Activated naive CD8-positive, alpha-beta T cell (primary cell): ENCODE measurements at regions not wholly inside any gene's neighbourhood (a gene's known extent, or its start where the extent isn't known, plus 50 kb on each side); places are given as distances from the start of the nearest gene placed in this dataset.
"Not testable (repeated sequence)": the region's sequence is repeated elsewhere in the genome, so short reads cannot be mapped to it uniquely, and the experiment has no call there.

Experiments
- H3K27ac Mint-ChIP-seq: one replicate; pipeline ENCODE4 v1.8.0; 2021; ENCODE audit warnings: mixed read lengths
- H3K27me3 Mint-ChIP-seq: one replicate; pipeline ENCODE4 v1.8.0; 2021; ENCODE audit warnings: mixed read lengths
- H3K36me3 Mint-ChIP-seq: one replicate; pipeline ENCODE4 v1.8.0; 2021; ENCODE audit warnings: mixed read lengths
- H3K4me1 Mint-ChIP-seq: one replicate; pipeline ENCODE4 v1.8.0; 2021; ENCODE audit warnings: low read depth, mixed read lengths
- H3K4me3 Mint-ChIP-seq: one replicate; pipeline ENCODE4 v1.8.0; 2021; ENCODE audit warnings: mild to moderate bottlenecking, mixed read lengths
- H3K9me3 Mint-ChIP-seq: one replicate; pipeline ENCODE4 v1.8.0; 2021; ENCODE audit warnings: low read depth, mixed read lengths

- H3K27me3 Mint-ChIP-seq, H3K36me3 Mint-ChIP-seq, H3K27ac Mint-ChIP-seq, H3K9me3 Mint-ChIP-seq, H3K4me3 Mint-ChIP-seq: not testable (repeated sequence)
- peaks cover 15% of the 10 kb centered on the region for H3K4me1 Mint-ChIP-seq
Observed at GRCh38 chr7:6992133-6992532, 166.1 kb upstream of the CCZ1B start.

DNA sequence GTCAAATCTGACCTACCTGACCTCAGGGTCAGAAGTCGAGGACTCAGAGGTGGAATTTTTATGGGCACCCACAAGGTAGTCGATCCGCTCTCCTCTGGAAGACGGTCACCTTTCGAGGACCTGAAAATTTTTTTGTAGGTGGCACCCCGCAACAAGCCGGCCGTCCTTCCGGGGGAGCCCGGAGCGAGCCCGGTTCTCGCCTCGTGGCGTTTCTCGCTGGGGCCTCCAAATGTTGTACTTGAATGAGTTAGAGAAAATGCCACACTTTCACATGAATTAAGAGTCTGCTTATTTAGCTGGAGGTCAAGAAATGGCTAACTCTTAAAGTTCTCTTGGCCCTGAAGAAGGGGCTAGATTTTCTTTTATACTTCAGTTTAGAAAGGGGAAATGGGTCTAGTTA lies 169.0 kb upstream of the CCZ1B start:
- not testable (repeated sequence) for H3K36me3 Mint-ChIP-seq, H3K9me3 Mint-ChIP-seq, H3K27me3 Mint-ChIP-seq, H3K27ac Mint-ChIP-seq, H3K4me3 Mint-ChIP-seq
- H3K4me1 Mint-ChIP-seq = peaks cover 15% of the 10 kb centered on the region

DNA sequence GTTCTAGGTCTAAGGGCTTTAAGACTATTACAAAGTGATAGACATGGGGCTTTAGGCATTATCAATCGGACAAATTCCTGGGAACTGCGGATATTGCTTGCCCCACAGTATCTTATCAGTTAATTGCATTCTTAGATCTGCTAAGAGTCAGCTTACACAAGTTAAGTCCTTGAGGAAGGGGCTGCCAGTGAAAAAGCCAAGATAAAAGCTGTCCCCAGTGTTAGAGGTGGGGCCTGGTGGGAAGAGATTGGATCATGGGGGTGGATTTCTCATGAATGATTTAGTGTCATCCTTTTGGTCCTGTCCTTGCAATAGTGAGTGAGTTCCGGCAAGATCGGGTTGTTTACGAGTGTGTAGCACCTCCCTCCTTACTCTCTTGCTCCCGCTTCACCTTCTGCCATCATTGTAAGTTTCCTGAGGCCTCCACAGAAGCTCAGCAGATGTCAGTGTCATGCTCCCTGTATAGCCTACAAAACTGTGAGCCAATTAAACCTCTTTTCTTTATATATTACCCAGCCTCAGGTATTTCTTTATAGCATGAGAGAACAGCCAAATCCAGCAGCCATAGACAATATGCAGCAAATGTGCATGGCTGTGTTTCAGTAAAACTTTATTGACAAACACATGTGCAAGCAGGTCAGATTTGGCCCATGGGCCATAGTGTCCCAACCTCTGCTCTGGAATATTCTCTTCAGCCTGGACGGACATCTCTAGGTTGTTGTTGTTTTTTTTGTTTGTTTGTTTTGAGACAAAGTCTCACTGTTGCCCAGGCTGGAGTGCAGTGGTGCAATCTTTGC lies 169.6 kb upstream of the CCZ1B start:
- H3K27me3 Mint-ChIP-seq, H3K36me3 Mint-ChIP-seq, H3K9me3 Mint-ChIP-seq, H3K4me3 Mint-ChIP-seq, H3K27ac Mint-ChIP-seq: not testable (repeated sequence)
- H3K4me1 Mint-ChIP-seq = peaks cover 11% of the 10 kb centered on the region

DNA sequence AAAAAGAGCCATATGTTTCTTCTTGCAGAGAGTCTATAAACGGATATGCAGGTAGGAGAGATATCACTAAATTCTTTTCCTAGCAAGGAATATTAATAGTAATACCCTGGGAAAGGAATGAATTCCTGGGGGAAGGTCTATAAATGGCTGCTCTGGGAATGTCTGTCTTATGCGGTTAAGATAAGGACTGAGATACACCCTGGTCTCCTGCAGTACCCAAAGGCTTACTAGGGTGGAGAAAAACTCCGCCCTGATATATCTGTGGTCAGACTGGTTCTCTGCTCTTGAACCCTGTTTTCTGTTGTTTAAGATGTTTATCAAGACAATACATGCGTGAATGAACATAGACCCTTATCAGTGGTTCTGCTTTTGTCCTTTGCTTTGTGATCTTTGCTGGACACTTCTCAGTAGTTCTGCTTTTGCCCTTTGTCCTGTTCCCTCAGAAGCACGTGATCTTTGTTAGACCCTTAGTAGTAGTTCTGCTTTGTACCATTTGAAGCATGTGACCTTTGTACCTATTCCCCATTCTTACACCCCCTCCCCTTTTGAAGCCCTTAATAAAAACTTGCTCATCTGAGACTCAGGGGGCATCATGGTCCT lies 173.1 kb upstream of the CCZ1B start:
- H3K4me1 Mint-ChIP-seq, H3K4me3 Mint-ChIP-seq, H3K9me3 Mint-ChIP-seq: not testable (repeated sequence)

DNA sequence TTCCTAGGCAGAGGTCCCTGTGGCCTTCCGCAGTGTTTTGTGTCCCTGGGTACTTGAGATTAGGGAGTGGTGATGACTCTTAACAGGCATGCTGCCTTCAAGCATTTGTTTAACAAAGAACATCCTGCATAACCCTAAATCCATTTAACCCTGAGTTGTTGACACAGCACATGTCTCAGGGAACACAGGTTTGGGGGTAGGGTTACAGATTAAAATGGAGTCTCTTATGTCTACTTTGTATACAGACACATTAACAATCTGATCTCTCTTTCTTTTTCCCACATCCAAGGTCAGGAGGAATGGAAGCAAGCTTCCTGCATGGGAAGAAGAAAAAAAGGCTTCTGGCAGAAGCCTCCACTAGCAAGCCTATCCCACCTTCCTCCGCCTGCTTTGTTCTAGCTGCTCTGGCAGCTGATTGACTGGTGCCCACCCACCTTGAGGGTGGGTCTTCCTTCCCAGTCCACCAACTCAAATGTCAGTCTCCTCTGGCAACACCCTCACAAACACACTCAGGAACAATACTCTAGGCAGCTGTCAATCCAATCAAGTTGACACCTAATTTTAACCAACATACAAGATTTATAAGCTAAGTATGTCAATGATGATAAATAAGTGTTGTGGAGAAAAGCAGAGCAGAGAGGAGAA lies 176.5 kb upstream of the CCZ1B start:
- Mint-ChIP-seq H3K27ac (no peak overlapping the region), H3K9me3 (no peaks in the 10 kb centered on the region), H3K27me3 (peaks cover 5% of the 10 kb centered on the region), H3K4me3 (no peak overlapping the region), H3K4me1 (no peaks in the 10 kb centered on the region), H3K36me3 (peaks cover 7% of the 10 kb centered on the region)

More for the DNA sequence above, 173.1 kb upstream of the CCZ1B start:
- not testable (repeated sequence) for H3K27ac Mint-ChIP-seq, H3K27me3 Mint-ChIP-seq, H3K36me3 Mint-ChIP-seq

GRCh38 chr7:7005303-7005702 lies 177.0 kb upstream of the C1GALT1 start:
- no peaks in the 10 kb centered on the region for H3K4me1 Mint-ChIP-seq
- peaks cover 5% of the 10 kb centered on the region for H3K27me3 Mint-ChIP-seq
- H3K4me3 Mint-ChIP-seq = no peak overlapping the region
- H3K27ac Mint-ChIP-seq = no peak overlapping the region
- H3K9me3 Mint-ChIP-seq = no peaks in the 10 kb centered on the region
- no peaks in the 10 kb centered on the region for H3K36me3 Mint-ChIP-seq

DNA sequence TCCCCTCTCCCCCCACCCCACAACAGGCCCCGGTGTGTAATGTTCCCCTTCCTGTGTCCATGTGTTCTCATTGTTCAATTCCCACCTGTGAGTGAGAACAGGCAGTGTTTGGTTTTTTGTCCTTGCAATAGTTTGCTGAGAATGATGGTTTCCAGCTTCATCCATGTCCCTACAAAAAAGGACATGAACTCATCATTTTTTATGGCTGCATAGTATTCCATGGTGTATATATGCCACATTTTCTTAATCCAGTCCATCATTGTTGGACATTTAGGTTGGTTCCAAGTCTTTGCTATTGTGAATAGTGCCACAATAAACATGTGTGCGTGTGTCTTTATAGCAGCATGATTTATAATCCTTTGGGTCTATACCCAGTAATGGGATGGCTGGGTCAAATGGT lies 176.4 kb upstream of the C1GALT1 start:
- not testable (repeated sequence) for H3K27me3 Mint-ChIP-seq, H3K4me1 Mint-ChIP-seq, H3K4me3 Mint-ChIP-seq, H3K36me3 Mint-ChIP-seq, H3K27ac Mint-ChIP-seq, H3K9me3 Mint-ChIP-seq

GRCh38 chr7:7011241-7011640 lies 171.1 kb upstream of the C1GALT1 start:
- not testable (repeated sequence) for H3K9me3 Mint-ChIP-seq, H3K27me3 Mint-ChIP-seq, H3K4me1 Mint-ChIP-seq, H3K36me3 Mint-ChIP-seq, H3K4me3 Mint-ChIP-seq, H3K27ac Mint-ChIP-seq

GRCh38 chr7:7011751-7012150 lies 170.6 kb upstream of the C1GALT1 start:
- not testable (repeated sequence) for H3K27me3 Mint-ChIP-seq, H3K27ac Mint-ChIP-seq, H3K36me3 Mint-ChIP-seq, H3K4me3 Mint-ChIP-seq, H3K9me3 Mint-ChIP-seq, H3K4me1 Mint-ChIP-seq

DNA sequence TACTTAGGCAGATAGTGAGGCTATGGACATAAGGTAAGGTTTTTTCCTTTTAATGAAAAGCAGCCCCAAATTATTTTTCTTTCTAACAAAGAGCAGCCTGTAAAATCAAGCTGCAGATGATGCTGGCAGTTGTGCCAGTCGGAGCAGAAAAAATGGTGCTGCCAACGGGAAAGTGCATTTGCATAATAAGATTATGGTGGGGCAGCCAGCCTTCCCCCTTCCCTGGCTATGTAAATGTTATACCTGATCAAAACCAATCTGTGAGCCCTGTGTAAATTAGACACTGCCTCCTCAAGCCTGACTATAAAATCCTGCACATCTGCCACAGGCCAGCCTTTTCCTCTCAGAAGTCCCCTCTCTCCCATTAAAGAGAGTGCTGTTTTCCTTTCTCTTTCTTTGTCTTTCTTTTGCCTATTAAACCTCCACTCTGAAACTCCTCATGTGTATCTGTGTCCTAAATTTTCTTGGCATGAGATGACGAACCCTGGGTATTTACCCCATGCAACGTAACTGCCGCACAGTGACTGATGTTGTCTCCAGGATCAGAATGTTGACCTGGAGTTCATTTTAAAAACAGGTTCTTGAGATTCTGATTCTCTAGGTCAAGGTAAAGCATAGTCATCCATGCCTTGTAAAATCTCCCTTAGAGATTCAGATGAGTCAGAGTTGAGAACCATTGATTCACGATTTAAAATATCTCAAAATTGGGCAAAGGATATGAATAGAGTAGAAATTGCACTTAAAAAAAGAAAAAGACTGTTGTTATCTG lies 167.3 kb upstream of the C1GALT1 start:
- H3K36me3 Mint-ChIP-seq = no peaks in the 10 kb centered on the region
- H3K9me3 Mint-ChIP-seq = no peaks in the 10 kb centered on the region
- H3K27me3 Mint-ChIP-seq = peaks cover 9% of the 10 kb centered on the region
- no peaks in the 10 kb centered on the region for H3K4me1 Mint-ChIP-seq
- no peak overlapping the region for H3K27ac Mint-ChIP-seq
- H3K4me3 Mint-ChIP-seq = no peak overlapping the region

GRCh38 chr7:7017707-7018280 lies 164.6 kb upstream of the C1GALT1 start:
- Mint-ChIP-seq H3K27me3 (peaks cover 5% of the 10 kb centered on the region), H3K4me1 (no peaks in the 10 kb centered on the region), H3K4me3 (no peak overlapping the region), H3K36me3 (no peaks in the 10 kb centered on the region), H3K9me3 (no peaks in the 10 kb centered on the region), H3K27ac (no peak overlapping the region)

DNA sequence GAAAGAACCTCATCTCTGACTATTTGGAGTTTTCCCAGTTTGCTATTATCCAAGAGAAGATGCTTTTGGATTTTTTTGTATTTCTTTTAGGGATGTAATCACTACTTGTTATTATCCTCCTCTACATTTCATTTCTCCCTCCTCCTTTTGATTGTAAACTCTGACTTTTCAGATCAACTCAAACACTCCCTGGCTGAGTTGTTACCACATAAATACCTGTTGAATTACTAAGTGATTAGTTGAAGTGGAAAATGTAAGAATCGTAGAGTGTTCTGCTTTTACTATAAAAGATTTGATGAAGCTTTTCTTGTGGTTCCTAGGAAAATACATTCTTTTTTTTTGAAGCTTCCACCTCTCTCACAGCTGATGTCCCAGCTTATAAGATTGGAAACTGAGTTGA lies 164.1 kb upstream of the C1GALT1 start:
- H3K4me3 Mint-ChIP-seq = no peak overlapping the region
- H3K9me3 Mint-ChIP-seq = no peaks in the 10 kb centered on the region
- H3K27me3 Mint-ChIP-seq = peaks cover 5% of the 10 kb centered on the region
- H3K27ac Mint-ChIP-seq = no peak overlapping the region
- H3K4me1 Mint-ChIP-seq = no peaks in the 10 kb centered on the region
- H3K36me3 Mint-ChIP-seq = no peaks in the 10 kb centered on the region

DNA sequence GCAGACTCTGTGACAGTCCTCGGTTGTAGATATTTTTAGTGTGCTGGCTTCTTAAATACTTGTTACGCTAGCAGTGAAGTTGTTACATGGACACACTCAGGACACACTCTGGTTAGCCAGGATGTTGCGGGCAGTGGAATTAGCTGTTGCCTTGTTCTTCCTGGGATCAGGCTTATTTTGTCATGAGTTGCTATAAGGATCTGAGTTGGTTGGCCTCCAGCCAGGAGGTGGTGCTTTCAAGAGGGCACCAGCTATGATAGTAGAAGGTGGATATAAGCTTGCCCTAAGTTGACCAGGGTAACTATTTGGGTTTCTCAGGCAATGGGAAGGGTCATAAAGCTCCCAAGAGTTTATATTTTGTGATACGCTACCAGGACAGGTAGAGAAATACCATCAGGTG lies 150.1 kb upstream of the C1GALT1 start:
- no peaks in the 10 kb centered on the region for H3K9me3 Mint-ChIP-seq
- H3K27me3 Mint-ChIP-seq = peaks cover 10% of the 10 kb centered on the region
- H3K4me1 Mint-ChIP-seq = no peaks in the 10 kb centered on the region
- H3K27ac Mint-ChIP-seq = no peak overlapping the region
- H3K4me3 Mint-ChIP-seq = no peak overlapping the region
- no peaks in the 10 kb centered on the region for H3K36me3 Mint-ChIP-seq

- Mint-ChIP-seq H3K4me3 (no peak overlapping the region), H3K36me3 (peaks cover 1% of the 10 kb centered on the region)
Observed at GRCh38 chr7:7035851-7036250, 146.5 kb upstream of the C1GALT1 start.

DNA sequence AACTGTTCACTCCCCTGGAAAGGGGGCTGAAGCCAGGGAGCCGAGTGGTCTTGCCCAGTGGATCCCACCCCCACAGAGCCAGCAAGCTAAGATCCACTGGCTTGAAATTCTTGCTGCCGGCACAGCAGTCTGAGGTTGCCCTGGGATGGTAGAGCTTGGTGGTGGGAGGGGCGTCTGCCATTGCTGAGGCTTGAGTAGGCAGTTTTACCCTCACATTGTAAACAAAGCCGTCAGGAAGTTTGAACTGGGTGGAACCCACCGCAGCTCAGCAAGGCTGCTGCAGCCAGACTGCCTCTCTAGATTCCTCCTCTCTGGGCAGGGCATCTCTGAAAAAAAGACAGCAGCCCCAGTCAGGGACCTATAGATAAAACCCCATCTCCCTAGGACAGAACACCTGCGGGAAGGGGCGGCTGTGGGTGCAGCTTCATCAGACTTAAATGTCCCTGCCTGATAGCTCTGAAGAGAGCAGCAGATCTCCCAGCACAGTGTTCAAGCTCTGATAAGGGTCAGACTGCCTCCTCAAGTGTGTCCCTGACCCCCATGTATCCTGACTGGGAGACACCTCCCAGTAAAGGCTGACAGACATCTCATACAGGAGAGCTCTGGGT lies 140.0 kb upstream of the C1GALT1 start:
- not testable (repeated sequence) for H3K4me1 Mint-ChIP-seq, H3K4me3 Mint-ChIP-seq, H3K27ac Mint-ChIP-seq, H3K9me3 Mint-ChIP-seq, H3K36me3 Mint-ChIP-seq, H3K27me3 Mint-ChIP-seq

More at GRCh38 chr7:7035851-7036250, 146.5 kb upstream of the C1GALT1 start:
- H3K27ac Mint-ChIP-seq = no peak overlapping the region
- no peaks in the 10 kb centered on the region for H3K9me3 Mint-ChIP-seq
- H3K27me3 Mint-ChIP-seq = peaks cover 7% of the 10 kb centered on the region
- no peaks in the 10 kb centered on the region for H3K4me1 Mint-ChIP-seq
